HG03457 (cell line): ENCODE measurements at regions not wholly inside any gene's neighbourhood (a gene's known extent, or its start where the extent isn't known, plus 50 kb on each side); places are given as distances from the start of the nearest gene placed in this dataset.
"Not testable (repeated sequence)": the region's sequence is repeated elsewhere in the genome, so short reads cannot be mapped to it uniquely, and the experiment has no call there.

ENCODE experiments used
- ATAC-seq: cut with Tn5 transposase; IDR thresholded peaks from one replicate; pipeline ENCODE4 v1.9.1; 2021; ENCODE audit warnings: moderate number of reproducible peaks; ENCODE audit not compliant: unreplicated experiment

- no peak for ATAC-seq
Measured at GRCh38 chr14:87640553-87640952, 352.4 kb downstream of the GALC start.

DNA sequence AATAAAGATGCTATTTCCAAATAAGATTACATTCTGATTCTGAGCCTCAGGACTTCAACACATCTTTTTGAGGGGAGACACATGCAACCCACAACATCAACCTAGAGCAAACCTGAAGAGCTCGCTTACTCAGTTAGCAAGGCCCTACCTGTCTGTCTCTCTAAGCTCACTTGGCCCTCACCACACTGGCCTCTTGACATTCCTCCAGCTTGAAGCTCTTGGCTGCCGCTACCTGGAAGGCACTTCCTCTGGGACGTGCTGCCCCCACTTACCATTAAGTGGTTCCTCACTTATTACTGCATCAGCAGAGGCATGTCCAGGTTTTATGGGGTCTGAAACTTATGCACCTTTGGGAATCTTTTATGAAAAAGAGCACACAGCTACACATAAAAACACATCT is 354.8 kb downstream of the GALC start:
- ATAC-seq = no peak

DNA sequence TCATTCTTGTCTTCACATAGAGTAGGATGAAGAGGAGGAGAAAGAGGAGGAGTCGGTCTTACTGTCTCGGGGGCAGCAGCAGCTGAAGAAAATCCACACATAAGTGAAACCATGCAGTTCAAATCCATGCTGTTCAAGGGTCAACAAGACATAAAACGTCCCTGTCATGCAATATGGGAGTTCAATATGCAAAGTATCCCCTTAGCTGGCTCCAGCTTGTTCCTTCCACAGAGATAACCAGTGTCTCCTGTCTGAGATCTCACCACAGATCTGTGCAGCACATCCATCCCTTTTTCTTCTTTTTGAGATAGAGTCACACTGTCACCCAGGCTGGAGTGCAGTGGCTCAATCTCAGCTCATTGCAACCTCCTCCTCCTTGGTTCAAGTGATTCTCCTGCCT is 357.5 kb downstream of the GALC start:
- ATAC-seq = no peak

- no peak for ATAC-seq
Measured at GRCh38 chr14:87632796-87633195, 360.2 kb downstream of the GALC start.

GRCh38 chr14:87630846-87631245 is 362.1 kb downstream of the GALC start:
- no peak for ATAC-seq

DNA sequence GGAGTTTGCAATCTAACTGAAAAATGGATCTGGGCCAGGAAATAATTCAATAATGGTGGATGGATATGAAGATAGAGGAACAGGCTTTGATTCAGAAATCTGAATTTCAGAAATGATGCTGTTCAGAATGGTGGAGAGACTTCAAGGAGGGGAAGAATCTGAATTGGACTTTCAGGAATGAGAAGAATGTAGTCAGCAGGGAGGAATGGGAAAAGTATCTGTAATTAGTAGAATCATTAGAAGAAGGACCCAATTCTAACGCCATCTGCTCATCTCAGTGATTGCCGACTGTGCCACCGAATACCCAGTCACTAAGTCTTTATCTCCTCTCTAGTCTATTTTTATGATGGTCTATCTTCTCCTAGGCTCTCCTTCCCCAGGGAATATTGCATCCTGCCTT is 363.2 kb downstream of the GALC start:
- ATAC-seq = no peak

GRCh38 chr14:87628780-87629179 is 364.2 kb downstream of the GALC start:
- no peak for ATAC-seq

DNA sequence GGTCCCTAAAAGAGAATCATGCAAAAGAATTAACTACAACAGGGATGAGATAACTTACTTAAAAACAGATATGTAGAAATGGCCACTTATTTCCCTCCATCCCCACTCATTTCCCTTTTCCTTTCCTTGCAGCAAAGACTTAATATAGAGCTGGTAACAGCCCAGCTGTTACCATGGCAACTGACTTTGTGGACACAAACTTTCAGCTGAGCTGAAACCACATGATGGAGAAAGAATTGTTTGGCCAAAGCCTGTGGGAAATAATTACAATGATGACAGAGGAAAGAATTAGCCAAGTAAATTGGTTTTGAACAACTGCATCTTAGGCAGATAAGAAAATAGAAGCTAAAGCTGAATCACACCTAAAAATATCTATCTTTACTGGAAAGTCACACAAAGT is 364.9 kb downstream of the GALC start:
- ATAC-seq = no peak

- ATAC-seq = no peak
Measured at GRCh38 chr14:87626266-87626665, 366.7 kb downstream of the GALC start.

- no peak for ATAC-seq
Measured at GRCh38 chr14:87623616-87624015, 369.4 kb downstream of the GALC start.

DNA sequence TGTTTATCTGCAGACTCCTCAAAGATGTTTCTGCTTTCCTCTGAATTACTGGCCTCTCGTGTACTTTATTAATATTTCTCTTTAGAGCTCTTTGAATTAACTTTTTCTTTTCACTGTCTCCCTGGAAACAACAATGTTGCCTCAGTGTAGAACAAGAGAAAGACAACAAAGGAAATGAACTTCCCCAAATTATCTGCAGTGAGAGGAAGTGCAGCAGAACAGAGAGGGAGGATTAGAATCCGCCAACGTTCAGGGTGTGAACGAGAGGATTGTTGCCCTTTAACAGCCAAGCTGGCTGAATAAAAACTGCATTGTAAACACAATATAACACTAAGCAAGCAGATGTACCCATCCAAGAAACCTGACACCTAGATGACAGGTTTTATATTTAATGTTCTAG is 375.9 kb downstream of the GALC start:
- ATAC-seq = no peak

GRCh38 chr14:87615822-87616679 is 376.9 kb downstream of the GALC start:
- ATAC-seq = peak; percentile 74

DNA sequence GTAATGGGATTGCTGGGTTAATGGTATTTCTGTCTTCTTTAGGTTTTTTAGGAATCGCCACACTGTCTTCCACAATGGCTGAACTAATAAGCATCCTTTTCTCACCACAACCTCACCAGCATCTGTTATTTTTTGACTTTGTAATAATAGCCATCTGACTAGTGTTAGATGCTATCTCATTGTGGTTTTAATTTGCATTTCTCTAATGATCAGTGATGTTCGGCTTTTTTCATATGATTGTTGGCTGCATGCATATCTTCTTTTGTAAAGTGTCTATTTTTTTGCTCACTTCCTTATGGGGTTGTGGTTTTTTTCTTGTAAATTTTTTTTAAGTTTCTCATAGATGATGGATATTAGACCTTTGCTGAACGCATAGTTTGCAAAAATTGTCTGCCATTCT is 377.9 kb downstream of the GALC start:
- ATAC-seq = no peak

DNA sequence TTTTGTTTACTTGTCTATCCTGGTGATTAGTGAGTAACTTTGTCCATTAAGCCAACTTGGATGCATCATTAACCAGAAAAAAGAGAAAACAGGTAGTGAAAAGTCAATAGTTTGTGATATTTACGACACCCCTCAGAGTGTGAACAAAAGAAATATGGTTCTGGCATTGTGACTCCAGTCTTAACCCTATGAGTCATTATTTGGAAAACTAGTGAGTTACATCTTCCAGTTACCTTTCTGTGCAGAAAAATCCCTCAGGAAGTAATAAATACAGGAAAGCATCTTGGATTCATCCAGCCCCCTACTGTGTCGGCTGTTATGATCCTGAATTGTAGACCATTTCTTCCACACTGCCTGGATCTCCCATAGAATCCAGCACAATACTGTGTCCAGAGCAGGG is 379.1 kb downstream of the GALC start:
- ATAC-seq = no peak

- ATAC-seq = not testable (repeated sequence)
Measured at GRCh38 chr14:87607056-87607455, 385.9 kb downstream of the GALC start.

GRCh38 chr14:87601036-87601435 is 391.9 kb downstream of the GALC start:
- ATAC-seq = no peak

DNA sequence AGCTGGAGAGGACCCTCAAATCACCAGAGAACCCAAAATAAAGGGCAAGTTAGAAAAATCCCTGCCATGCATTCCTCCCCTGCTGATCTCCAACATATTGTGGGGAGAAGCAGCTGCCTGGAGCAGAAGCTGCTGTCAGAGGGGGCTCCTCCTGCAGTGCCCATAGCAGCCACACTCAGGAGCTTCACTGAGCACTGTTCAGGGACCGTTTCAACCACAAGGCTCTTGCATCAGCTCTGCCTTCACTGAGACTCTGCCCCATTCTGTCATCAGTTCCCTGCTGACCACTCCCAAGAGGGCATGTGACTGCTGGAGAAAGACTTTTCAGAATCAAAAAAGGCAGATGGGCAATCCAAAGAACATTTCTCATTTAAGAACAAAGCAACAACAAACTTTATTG is 392.7 kb downstream of the GALC start:
- ATAC-seq = no peak

- ATAC-seq = no peak
Measured at GRCh38 chr14:87581298-87581697, 411.7 kb downstream of the GALC start.

DNA sequence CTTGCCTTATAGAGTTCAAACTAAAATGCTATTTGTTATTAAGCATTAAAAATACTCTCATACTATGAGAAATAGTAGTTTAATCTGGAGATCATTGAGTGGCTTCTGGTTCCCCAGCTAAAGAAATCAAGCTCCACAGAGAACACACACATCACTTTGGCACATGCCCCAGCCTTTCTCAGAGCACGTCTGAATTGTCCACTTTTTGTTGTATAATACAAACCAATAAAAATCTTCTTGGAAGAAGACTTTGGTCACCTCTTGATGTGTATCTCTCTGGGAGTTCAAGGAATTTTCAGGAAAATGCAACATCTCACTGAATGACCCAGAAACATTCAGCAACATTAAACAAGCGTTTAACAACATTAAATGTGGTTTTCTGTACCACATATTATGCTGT is 413.9 kb downstream of the GALC start:
- no peak for ATAC-seq

GRCh38 chr14:87575378-87575777 is 417.6 kb downstream of the GALC start:
- no peak for ATAC-seq

- ATAC-seq = no peak
Measured at GRCh38 chr14:87573591-87573990, 419.4 kb downstream of the GALC start.

- ATAC-seq = no peak
Measured at GRCh38 chr14:87567618-87568295, 425.2 kb downstream of the GALC start.
